ENCODE measurements at regions not wholly inside any gene's neighbourhood (a gene's known extent, or its start where the extent isn't known, plus 50 kb on each side); places are given as distances from the start of the nearest gene placed in this dataset.

DNA sequence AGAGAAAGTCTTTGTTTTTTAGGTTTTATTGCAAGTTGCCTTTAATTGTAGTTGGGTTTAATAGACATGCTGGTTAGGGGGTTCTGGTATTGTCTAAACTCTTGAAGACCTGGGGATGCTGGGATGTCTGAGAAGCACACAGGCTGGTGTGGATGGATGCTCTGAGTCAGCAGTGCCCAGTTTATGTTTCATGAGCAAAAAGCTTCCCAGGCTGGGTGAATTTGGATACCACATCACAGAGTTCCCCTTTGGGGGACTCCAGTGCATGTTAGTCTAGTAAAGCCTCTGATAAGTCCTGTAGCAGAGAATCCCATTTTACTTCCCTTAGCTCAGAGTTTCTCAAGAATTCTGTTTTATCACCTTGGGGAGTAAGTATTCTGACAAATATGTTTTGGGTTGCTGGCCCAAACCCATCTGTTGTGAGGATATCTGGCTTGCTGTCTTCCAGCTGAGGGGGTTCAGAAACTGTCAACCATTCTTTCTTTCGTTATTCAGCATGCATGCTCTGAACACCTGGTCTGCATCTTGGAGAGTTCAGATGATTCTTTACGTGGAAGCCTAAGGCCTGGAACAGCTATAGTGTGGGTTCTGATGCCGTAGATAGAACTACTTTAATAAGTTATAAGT is 509.1 kb downstream of the VRK1 start:
- no peak for DNase-seq

- no peak for DNase-seq
These were observed 509.6 kb downstream of the VRK1 start for GRCh38 chr14:97306760-97307246.

DNA sequence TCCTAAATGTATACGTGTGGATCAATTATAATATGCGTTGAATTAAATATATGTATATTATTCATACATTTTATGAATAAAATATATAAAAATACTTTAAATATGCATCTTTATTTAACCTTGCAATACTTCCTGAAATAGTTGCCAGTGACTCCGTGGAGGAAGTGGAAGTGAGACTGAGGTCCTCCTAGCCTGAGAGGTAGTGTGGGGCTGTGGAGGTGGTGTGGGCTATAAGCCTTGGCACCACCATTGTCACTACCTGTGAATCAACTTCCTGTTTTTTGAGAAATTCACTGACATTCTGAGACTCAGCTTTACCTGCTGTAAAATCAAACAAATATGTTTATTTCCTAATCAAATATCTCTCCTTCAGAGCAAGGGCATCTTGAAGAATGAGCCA is 514.2 kb downstream of the VRK1 start:
- no peak for DNase-seq

DNA sequence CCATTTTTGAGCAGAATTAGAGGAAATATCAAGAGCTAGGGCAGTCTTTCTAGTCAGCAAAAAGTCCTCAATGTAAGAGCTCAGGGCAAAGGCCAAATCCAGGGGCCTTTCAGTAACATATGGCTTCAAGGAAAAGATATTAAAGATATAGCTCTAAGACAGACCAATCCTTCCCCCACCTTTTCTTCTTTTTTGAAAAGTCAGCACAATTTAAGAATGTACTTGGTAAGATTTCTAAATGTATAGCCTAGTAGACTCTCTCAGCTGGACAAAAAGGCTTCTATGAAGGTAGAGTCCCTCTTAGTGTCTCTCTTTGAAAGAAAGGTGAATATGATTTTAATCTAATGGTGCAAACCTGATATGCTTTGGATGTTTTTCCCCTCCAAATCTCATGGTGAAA is 515.7 kb downstream of the VRK1 start:
- no peak for DNase-seq

- DNase-seq = no peak
These were observed 518.6 kb downstream of the VRK1 start for GRCh38 chr14:97315790-97316189.

DNA sequence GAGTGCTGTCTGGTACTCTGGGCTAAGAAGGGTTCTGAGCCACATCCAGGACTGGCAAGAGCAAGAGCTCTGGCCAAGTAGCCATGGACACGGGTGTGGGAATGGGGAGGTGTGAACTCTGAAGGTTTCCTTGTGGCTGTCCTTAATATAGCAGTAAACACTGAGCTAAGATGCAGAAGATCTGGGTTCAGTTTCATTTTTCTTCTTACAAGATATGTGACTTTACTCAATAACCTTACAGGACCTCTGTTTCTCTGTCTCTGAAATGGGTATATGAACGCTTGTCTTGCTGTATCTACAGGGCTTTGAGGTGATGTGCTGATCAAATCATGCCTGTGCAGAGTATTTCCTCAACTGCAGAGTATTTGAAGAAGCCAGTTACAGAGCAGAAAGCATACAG is 521.2 kb downstream of the VRK1 start:
- no peak for DNase-seq

DNA sequence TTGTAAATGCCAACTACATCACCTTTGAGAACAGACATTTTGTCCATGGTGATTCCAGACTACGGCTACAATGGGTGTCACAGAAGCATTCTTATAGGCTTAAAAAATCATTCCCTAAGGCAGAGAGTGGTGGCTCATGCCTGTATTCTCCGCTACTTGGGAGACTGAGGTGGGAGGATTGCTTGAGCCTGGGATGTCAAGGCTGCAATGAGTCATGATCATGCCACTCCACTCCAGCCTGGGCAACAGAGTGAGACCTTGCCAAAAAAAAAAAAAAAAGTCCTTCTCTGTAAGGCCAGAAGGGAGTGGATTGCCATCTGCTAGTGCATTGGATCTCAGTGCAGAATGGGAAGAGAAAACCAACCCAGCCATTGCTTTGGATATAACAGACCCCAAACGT is 522.5 kb downstream of the VRK1 start:
- DNase-seq = no peak

- no peak for DNase-seq
These were observed 531.6 kb downstream of the VRK1 start for GRCh38 chr14:97328743-97329142.

GRCh38 chr14:97329701-97330100 is 532.5 kb downstream of the VRK1 start:
- no peak for DNase-seq

- no peak for DNase-seq
These were observed 533.9 kb downstream of the VRK1 start for GRCh38 chr14:97331058-97331457.

DNA sequence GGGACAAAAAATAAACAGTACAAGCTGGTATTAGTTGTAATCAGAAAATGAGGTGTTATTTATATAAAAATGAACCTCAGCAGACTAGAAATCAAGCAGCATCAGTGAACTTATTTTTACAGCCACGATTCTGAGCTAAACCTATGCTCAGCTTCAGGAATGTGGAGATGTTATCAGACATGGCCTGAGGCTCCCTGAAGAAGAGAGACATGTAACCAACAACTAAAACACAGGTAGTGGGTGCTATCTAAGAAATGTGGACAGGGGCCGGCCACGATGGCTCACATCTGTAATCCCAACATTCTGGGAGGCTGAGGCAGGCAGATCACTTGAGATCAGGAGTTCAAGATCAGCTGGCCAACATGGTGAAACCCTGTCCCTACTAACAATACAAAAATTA is 534.3 kb downstream of the VRK1 start:
- no peak for DNase-seq

DNA sequence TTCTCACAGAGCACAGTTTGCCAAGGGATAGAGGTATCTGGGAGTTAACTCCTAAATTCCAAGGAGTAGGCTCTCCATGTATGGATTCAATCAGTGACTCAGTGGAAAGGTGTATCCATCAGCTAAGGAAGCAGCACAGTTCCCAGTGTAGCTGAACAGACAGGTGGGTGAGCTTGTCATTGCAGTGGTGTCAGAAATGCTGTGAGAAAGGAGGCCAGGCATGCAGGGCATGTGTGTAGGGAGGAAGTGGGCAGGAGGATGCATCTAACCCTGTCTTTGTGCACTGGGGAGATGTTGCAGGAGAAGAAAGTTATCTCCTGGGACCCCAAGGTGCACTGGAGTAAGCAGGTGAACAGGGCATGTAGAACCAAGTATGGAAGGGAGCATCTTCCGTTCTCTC is 539.0 kb downstream of the VRK1 start:
- DNase-seq = no peak

GRCh38 chr14:97336816-97337215 is 539.6 kb downstream of the VRK1 start:
- peak; percentile 50 for DNase-seq

- no peak for DNase-seq
These were observed 540.1 kb downstream of the VRK1 start for GRCh38 chr14:97337267-97337666.

GRCh38 chr14:97337670-97338069 is 540.5 kb downstream of the VRK1 start:
- DNase-seq = no peak

DNA sequence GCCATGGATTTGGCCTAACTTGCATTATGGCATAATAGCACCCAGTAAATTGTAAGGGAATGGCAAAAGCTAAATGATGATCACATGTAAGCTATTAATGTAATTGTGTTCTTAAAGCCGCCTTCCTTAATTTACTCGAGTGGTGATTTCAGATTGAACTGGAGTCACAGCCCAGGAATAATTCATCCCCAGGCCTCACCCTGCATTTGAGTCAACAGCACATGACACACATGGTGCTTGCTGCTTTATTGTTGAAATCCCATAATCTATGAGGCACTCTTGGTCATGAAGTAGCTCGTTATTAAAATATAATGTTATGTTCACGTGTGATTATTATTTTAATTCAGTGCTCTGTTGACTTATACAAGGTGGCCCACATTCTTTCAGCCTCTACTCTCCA is 547.5 kb downstream of the VRK1 start:
- no peak for DNase-seq

- no peak for DNase-seq
These were observed 549.5 kb downstream of the VRK1 start for GRCh38 chr14:97346675-97347074.

DNA sequence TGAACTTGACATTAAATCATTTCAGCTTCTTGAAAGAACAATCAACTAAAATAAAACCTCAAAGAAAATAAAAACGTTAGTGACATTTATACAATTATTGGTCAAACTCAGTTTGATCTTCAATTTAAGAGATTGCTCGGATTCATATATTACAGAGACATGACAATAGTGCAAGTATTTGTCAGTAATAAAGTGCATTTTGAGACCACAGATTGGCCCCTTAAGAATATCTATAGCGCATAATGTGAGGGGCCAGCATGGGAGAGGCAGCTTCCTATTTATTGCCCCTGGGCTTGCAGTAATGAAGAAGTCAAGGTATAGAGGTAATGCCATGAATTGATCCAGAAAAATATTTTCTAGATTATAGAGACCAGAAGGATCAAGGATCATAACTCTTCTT is 552.3 kb downstream of the VRK1 start:
- no peak for DNase-seq

GRCh38 chr14:97349946-97350345 is 552.8 kb downstream of the VRK1 start:
- no peak for DNase-seq

- DNase-seq = no peak
These were observed 553.2 kb downstream of the VRK1 start for GRCh38 chr14:97350415-97350814.

- DNase-seq = no peak
These were observed 553.9 kb downstream of the VRK1 start for GRCh38 chr14:97350894-97351731.

DNA sequence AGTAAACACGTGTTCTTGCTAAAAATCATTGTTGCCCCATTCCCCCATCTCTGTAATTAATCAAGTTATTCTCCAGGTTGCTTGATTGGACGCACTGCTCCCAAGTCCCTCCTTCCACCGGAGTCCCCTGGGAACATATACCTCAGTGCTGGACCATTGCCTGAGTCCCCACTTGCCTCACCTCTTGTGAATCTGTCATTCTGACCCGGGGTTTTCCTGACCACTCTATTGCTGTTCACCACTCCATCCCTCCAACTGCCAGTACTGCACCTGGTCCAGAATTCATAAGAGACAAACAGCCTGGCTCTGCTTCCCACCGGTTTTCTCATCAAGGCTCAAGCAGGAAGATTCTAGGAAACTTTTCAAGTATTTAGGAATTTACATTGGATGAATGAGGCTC is 555.9 kb downstream of the VRK1 start:
- DNase-seq = no peak

GRCh38 chr14:97354119-97354722 is 557.0 kb downstream of the VRK1 start:
- no peak for DNase-seq

- peak; percentile 66 for DNase-seq
These were observed 562.2 kb downstream of the VRK1 start for GRCh38 chr14:97359341-97359740.
